Myocyte (in vitro differentiated cells): ENCODE measurements at regions not wholly inside any gene's neighbourhood (a gene's known extent, or its start where the extent isn't known, plus 50 kb on each side); places are given as distances from the start of the nearest gene placed in this dataset.
"Not testable (repeated sequence)": the region's sequence is repeated elsewhere in the genome, so short reads cannot be mapped to it uniquely, and the experiment has no call there.

ENCODE experiments used
- DNase-seq: peaks from one replicate; pipeline ENCODE4 v3.0.0-alpha.2; 2012; ENCODE audit warnings: low read depth

GRCh38 chr6:112925702-112926101 lies 578.6 kb downstream of the RFPL4B start:
- DNase-seq, result no peak

- DNase-seq, result no peak
Measured at GRCh38 chr6:112927641-112928320, 580.7 kb downstream of the RFPL4B start.

DNA sequence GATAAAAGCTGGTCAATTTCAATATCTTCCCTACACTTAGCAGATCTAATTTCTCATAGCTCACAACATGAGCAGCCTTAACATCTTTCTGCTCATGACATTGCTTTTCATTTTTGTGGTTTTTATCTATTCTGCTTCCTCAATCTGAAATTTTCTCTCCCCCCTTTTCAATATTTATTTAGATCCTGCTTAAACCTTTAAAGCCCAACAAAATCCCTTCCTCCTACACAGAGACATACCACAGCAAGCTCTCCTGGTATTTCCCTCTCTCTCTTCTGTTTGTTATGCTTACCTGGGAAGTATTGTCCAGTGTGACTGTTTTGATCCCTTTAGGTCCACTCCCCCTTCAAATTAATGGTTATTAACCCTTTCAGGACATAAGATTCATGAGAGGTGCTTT lies 582.5 kb downstream of the RFPL4B start:
- DNase-seq, result no peak

DNA sequence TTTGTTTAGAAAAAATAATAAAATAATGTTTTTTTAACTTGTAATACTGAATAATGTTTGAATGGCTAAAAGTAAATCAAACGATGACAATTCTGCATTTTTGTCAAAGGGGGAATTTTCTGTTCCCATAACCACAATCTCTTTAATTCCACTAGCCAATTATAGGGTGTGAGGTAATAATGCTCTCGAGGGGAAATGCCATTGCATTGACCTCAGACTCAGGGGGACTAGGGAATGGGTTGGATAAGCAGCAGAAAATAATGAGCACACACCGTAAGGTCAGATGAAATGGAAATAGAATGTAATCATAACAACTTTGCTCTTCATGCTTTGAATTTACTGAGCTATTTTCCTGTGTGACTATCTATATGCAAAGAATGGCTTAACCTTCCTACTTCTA lies 584.7 kb downstream of the RFPL4B start:
- DNase-seq, result peak; percentile 52

DNA sequence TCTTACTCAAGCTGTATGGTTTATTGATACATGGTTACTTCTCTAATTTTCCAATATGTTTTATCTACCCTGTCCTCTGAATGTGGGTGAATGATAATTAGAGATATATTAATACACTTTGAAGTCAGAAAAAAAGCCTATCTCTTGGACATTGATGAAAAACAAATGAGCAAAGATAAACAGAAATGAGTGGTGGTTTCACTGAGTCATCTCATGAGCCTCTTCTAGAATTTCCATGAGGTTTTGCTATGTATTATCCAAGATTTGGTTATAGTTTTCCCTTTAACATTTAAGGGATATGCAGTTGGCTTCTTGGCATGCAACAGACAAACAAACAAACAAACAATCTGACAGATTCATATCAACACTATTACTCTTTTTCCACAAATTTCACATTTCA lies 586.8 kb downstream of the RFPL4B start:
- no peak for DNase-seq

GRCh38 chr6:112934433-112935327 lies 587.5 kb downstream of the RFPL4B start:
- no peak for DNase-seq

- no peak for DNase-seq
Measured at GRCh38 chr6:112935402-112936078, 588.4 kb downstream of the RFPL4B start.

- no peak for DNase-seq
Measured at GRCh38 chr6:112936079-112936472, 588.9 kb downstream of the RFPL4B start.

- peak; percentile 39 for DNase-seq
Measured at GRCh38 chr6:112936504-112936903, 589.4 kb downstream of the RFPL4B start.

DNA sequence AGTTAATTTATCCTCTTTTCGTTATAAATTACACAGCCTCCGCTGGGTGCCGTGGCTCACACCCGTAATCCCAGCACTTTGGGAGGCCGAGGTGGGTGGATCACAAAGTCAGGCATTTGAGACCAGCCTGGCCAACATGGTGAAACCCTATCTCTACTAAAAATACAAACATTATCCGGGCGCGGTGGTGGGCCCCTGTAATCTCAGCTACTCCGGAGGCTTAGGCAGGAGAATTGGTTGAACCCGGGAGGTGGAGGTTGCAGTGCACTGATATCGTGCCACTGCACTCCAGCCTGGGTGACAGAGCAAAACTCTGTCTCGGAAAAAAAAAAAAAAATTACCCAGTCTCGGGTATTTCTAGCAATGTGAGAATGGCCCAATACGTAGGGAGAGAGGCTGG lies 590.6 kb downstream of the RFPL4B start:
- not testable (repeated sequence) for DNase-seq

DNA sequence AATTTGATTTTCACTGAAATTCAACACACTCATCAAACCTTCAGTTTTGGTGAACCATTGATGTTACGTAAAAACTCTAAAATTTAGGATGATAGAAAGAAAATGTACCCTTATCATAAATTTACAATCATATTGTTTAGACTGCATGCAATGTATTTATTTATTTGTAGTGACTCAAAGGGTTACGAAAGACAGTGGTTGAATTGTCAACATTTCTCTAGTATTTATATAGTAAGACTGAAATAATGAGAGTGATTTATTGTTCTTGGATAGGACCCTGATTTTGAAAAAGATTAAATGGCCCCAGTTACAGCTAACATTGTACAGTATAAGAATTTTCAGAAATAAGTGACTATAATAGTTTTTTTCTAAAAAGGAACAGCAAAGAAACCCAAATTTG lies 591.5 kb downstream of the RFPL4B start:
- DNase-seq, result no peak

GRCh38 chr6:112939563-112939962 lies 592.4 kb downstream of the RFPL4B start:
- peak; percentile 58 for DNase-seq

GRCh38 chr6:112941613-112942012 lies 594.5 kb downstream of the RFPL4B start:
- no peak for DNase-seq

GRCh38 chr6:112946051-112946450 lies 598.9 kb downstream of the RFPL4B start:
- DNase-seq, result peak; percentile 66

- DNase-seq, result no peak
Measured at GRCh38 chr6:112947507-112947906, 600.4 kb downstream of the RFPL4B start.

- DNase-seq, result no peak
Measured at GRCh38 chr6:112951829-112952228, 604.7 kb downstream of the RFPL4B start.

- DNase-seq, result not testable (repeated sequence)
Measured at GRCh38 chr6:112955743-112956142, 608.6 kb downstream of the RFPL4B start.

GRCh38 chr6:112956696-112957535 lies 609.8 kb downstream of the RFPL4B start:
- DNase-seq, result peak; percentile 66

DNA sequence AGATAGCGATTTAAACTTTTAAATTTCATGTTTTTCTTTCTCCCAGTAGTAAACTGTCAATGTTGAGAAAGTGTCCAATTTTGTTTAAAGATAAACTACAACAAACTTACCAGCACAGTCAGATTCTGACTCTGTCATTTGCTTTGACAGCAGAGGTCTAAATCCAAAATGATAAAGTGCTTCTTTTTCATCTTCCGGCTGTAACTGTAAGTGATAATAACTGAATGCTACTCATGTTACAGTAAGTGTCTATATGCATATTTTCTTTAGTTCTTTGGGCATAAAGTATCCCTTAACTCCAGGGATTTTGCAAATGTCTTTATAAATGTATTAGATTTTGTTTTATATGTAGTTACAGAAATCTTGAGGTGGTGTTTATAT lies 610.4 kb downstream of the RFPL4B start:
- DNase-seq, result no peak

DNA sequence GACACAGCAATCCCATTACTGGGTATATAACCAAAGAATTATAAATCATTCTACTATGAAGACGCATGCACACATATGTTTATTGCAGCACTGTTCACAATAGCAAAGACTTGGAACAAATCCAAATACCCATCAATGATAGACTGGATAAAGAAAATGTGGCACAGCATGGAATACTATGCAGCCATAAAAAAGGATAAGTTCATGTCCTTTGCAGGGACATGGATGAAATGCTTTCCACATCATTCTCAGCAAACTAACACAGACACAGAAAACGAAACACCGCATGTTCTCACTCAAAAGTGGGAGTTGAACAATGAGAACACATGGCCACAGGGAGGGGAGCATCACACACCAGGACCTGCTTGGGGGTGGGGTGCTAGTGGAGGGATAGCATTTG lies 613.0 kb downstream of the RFPL4B start:
- DNase-seq, result not testable (repeated sequence)

GRCh38 chr6:112967974-112968373 lies 620.8 kb downstream of the RFPL4B start:
- DNase-seq, result no peak
